ENCODE measurements at regions not wholly inside any gene's neighbourhood (a gene's known extent, or its start where the extent isn't known, plus 50 kb on each side); places are given as distances from the start of the nearest gene placed in this dataset.

- Histone ChIP-seq H3K27ac (no peak overlapping the region), H2AFZ (no peak overlapping the region), H3K36me3 (replicated peaks; ENCODE audit: insufficient read depth, low read depth) (no peaks in the 10 kb centered on the region), H3K9me2 (replicated peaks; ENCODE audit: insufficient read depth) (no peaks in the 10 kb centered on the region), H3K4me3 (no peak overlapping the region), H3K79me2 (no peaks in the 10 kb centered on the region), H3K4me2 (no peak overlapping the region), H4K20me1 (ENCODE audit: insufficient read depth, poor library complexity, severe bottlenecking) (no peaks in the 10 kb centered on the region), H3K4me1 (ENCODE audit: insufficient read depth) (no peaks in the 10 kb centered on the region), H3K27me3 (no peaks in the 10 kb centered on the region), H3K9me3 (ENCODE audit: low read depth) (no peaks in the 10 kb centered on the region)
- WGBS (ENCODE audit: low lambda C conversion rate, missing lambda C conversion rate): 83% methylated on average over 2 of the region's 2 CpGs
- TF ChIP-seq EZH2phosphoT487 (IDR thresholded peaks at IDR 0.05; ENCODE audit: low read depth, severe bottlenecking, unreplicated experiment) (no peak), CTCF (IDR thresholded peaks at IDR 0.05; ENCODE audit: poor library complexity) (no peak), EZH2 (IDR thresholded peaks at IDR 0.05; ENCODE audit: borderline replicate concordance) (no peak)
- no peak for DNase-seq (ENCODE audit: low spot score)
Observed at GRCh38 chr3:104951426-104951825, 415.3 kb upstream of the ALCAM start.

GRCh38 chr3:104952146-104952972 lies 414.4 kb upstream of the ALCAM start:
- H3K79me2 ChIP-seq: no peaks in the 10 kb centered on the region
- no peaks in the 10 kb centered on the region for H3K36me3 ChIP-seq (replicated peaks; ENCODE audit: insufficient read depth, low read depth)
- H3K27me3 ChIP-seq: no peaks in the 10 kb centered on the region
- 80% methylated on average over 2 of the region's 2 CpGs for WGBS (ENCODE audit: low lambda C conversion rate, missing lambda C conversion rate)
- H3K4me3 ChIP-seq: no peak overlapping the region
- DNase-seq (ENCODE audit: low spot score): no peak
- no peaks in the 10 kb centered on the region for H3K9me3 ChIP-seq (ENCODE audit: low read depth)
- H2AFZ ChIP-seq: no peak overlapping the region
- TF ChIP-seq EZH2 (IDR thresholded peaks at IDR 0.05; ENCODE audit: borderline replicate concordance) (no peak), EZH2phosphoT487 (IDR thresholded peaks at IDR 0.05; ENCODE audit: low read depth, severe bottlenecking, unreplicated experiment) (no peak), CTCF (IDR thresholded peaks at IDR 0.05; ENCODE audit: poor library complexity) (no peak)
- H3K4me2 ChIP-seq: no peak overlapping the region
- H3K9me2 ChIP-seq (replicated peaks; ENCODE audit: insufficient read depth): no peaks in the 10 kb centered on the region
- no peaks in the 10 kb centered on the region for H4K20me1 ChIP-seq (ENCODE audit: insufficient read depth, poor library complexity, severe bottlenecking)
- no peaks in the 10 kb centered on the region for H3K4me1 ChIP-seq (ENCODE audit: insufficient read depth)
- no peak overlapping the region for H3K27ac ChIP-seq

- Histone ChIP-seq H3K79me2 (no peaks in the 10 kb centered on the region), H3K27me3 (no peaks in the 10 kb centered on the region), H4K20me1 (ENCODE audit: insufficient read depth, poor library complexity, severe bottlenecking) (no peaks in the 10 kb centered on the region), H3K36me3 (replicated peaks; ENCODE audit: insufficient read depth, low read depth) (no peaks in the 10 kb centered on the region), H3K4me2 (no peak overlapping the region), H2AFZ (no peak overlapping the region), H3K9me2 (replicated peaks; ENCODE audit: insufficient read depth) (no peaks in the 10 kb centered on the region), H3K4me1 (ENCODE audit: insufficient read depth) (peaks cover 1% of the 10 kb centered on the region), H3K27ac (no peak overlapping the region), H3K9me3 (ENCODE audit: low read depth) (no peaks in the 10 kb centered on the region), H3K4me3 (no peak overlapping the region)
- no peak for DNase-seq (ENCODE audit: low spot score)
- WGBS (ENCODE audit: low lambda C conversion rate, missing lambda C conversion rate): 98% methylated on average over 25 of the region's 25 CpGs
- no peak for TF ChIP-seq CTCF (IDR thresholded peaks at IDR 0.05; ENCODE audit: poor library complexity)
- no peak for TF ChIP-seq EZH2 (IDR thresholded peaks at IDR 0.05; ENCODE audit: borderline replicate concordance)
- TF ChIP-seq EZH2phosphoT487 (IDR thresholded peaks at IDR 0.05; ENCODE audit: low read depth, severe bottlenecking, unreplicated experiment): no peak
Observed at GRCh38 chr3:104956620-104957345, 409.9 kb upstream of the ALCAM start.
